Embryonic facial prominence (tissue), 1 donor: ENCODE measurements at regions not wholly inside any gene's neighbourhood (a gene's known extent, or its start where the extent isn't known, plus 50 kb on each side); places are given as distances from the start of the nearest gene placed in this dataset.

Experiments used
- DNase-seq: peaks from one replicate; pipeline ENCODE4 v3.0.0-alpha.2; 2016; ENCODE audit errors: extremely low spot score

GRCh38 chr6:167442245-167442644 lies 117.4 kb downstream of the TTLL2 start:
- no peak for DNase-seq

GRCh38 chr6:167442796-167443680 lies 118.2 kb downstream of the TTLL2 start:
- no peak for DNase-seq

GRCh38 chr6:167444602-167445346 lies 119.9 kb downstream of the TTLL2 start:
- no peak for DNase-seq

GRCh38 chr6:167445568-167445967 lies 120.7 kb downstream of the TTLL2 start:
- DNase-seq = no peak

- no peak for DNase-seq
Measured at GRCh38 chr6:167446046-167446445, 121.2 kb downstream of the TTLL2 start.

- DNase-seq = no peak
Measured at GRCh38 chr6:167446971-167447370, 122.1 kb downstream of the TTLL2 start.

GRCh38 chr6:167448378-167448777 lies 123.5 kb downstream of the TTLL2 start:
- no peak for DNase-seq

- DNase-seq = no peak
Measured at GRCh38 chr6:167449094-167449861, 124.4 kb downstream of the TTLL2 start.

GRCh38 chr6:167450626-167451025 lies 125.7 kb downstream of the TTLL2 start:
- DNase-seq = no peak

- DNase-seq = no peak
Measured at GRCh38 chr6:167452338-167453081, 127.6 kb downstream of the TTLL2 start.

GRCh38 chr6:167453082-167453446 lies 128.2 kb downstream of the TTLL2 start:
- DNase-seq = no peak

- DNase-seq = no peak
Measured at GRCh38 chr6:167454003-167454402, 129.1 kb downstream of the TTLL2 start.

GRCh38 chr6:167455371-167455770 lies 130.5 kb downstream of the TTLL2 start:
- no peak for DNase-seq

GRCh38 chr6:167462514-167463312 lies 137.8 kb downstream of the TTLL2 start:
- DNase-seq = no peak

GRCh38 chr6:167464177-167464576 lies 139.3 kb downstream of the TTLL2 start:
- no peak for DNase-seq

- DNase-seq = no peak
Measured at GRCh38 chr6:167465482-167465881, 140.6 kb downstream of the TTLL2 start.

GRCh38 chr6:167467282-167467681 lies 142.4 kb downstream of the TTLL2 start:
- no peak for DNase-seq

GRCh38 chr6:167467793-167468431 lies 143.0 kb downstream of the TTLL2 start:
- no peak for DNase-seq

- DNase-seq = no peak
Measured at GRCh38 chr6:167469101-167469500, 144.2 kb downstream of the TTLL2 start.

- DNase-seq = no peak
Measured at GRCh38 chr6:167469672-167470071, 144.8 kb downstream of the TTLL2 start.
